IMR-90 (cell line): ENCODE measurements at regions not wholly inside any gene's neighbourhood (a gene's known extent, or its start where the extent isn't known, plus 50 kb on each side); places are given as distances from the start of the nearest gene placed in this dataset.

Source experiments
- ATAC-seq: fragments of 200-7000 bp; cut with Tn5 transposase; 2 replicates; pipeline ENCODE4 v1.9.1; 2020; ENCODE audit warnings: low read depth, mild to moderate bottlenecking, moderate library complexity
- BruUV-seq: library from RNA; stranded (reverse); fragments of 400-500 nt; replicated peaks from 2 replicates; lab custom pipeline; 2021; lab: Mats Ljungman, UMichigan
- CTCF ChIA-PET: fragments of 300-600 bp; formaldehyde crosslinking; extraction: SDS; loops from one replicate; lab custom pipeline; 2021; ENCODE audit warnings: antibody characterized with exemption; lab: Yijun Ruan, JAX
- POLR2A ChIA-PET: fragments of 300-600 bp; sonication (Branson Sonifier 250); formaldehyde crosslinking; loops from one replicate; lab custom pipeline; 2022; ENCODE audit warnings: antibody characterized with exemption; ENCODE audit not compliant: unreplicated experiment; lab: Charles Lee
- DNase-seq: peaks from one replicate; pipeline ENCODE4 v3.0.0; 2013
- H2AFZ ChIP-seq: replicated peaks from 2 replicates; pipeline ENCODE3; 2013; ENCODE audit warnings: low read length, mild to moderate bottlenecking; ENCODE audit not compliant: poor library complexity
- H2AK5ac ChIP-seq: 2 replicates; pipeline ENCODE4 v1.6.1; 2013; ENCODE audit warnings: low read depth, low read length, inconsistent platforms
- H2AK9ac ChIP-seq: replicated peaks from 2 replicates; pipeline ENCODE3; 2013; ENCODE audit warnings: mild to moderate bottlenecking, low read depth, low read length, moderate library complexity; ENCODE audit not compliant: poor library complexity
- H2BK120ac ChIP-seq: 2 replicates; pipeline ENCODE4 v1.6.1; 2013; ENCODE audit warnings: low read depth, low read length, inconsistent platforms
- H2BK15ac ChIP-seq: 3 replicates; pipeline ENCODE4 v1.6.1; 2013; ENCODE audit warnings: low read depth, low read length, inconsistent platforms
- H2BK20ac ChIP-seq: 2 replicates; pipeline ENCODE4 v1.6.1; 2013; ENCODE audit warnings: low read depth, mild to moderate bottlenecking, inconsistent platforms, low read length, moderate library complexity
- H2BK5ac ChIP-seq: 2 replicates; pipeline ENCODE4 v1.6.1; 2013; ENCODE audit warnings: mild to moderate bottlenecking, low read depth, low read length, inconsistent platforms; ENCODE audit not compliant: poor library complexity, severe bottlenecking
- H3K14ac ChIP-seq: replicated peaks from 2 replicates; pipeline ENCODE4 v1.6.1; 2013; ENCODE audit warnings: low read depth, low read length, inconsistent platforms
- H3K18ac ChIP-seq: 2 replicates; pipeline ENCODE4 v1.6.1; 2013; ENCODE audit warnings: low read depth, low read length, control low read depth
- H3K23ac ChIP-seq: 2 replicates; pipeline ENCODE4 v1.6.1; 2013; ENCODE audit warnings: low read depth, low read length, inconsistent platforms
- H3K27ac ChIP-seq: 2 replicates; pipeline ENCODE4 v1.5.1; 2013; ENCODE audit warnings: mild to moderate bottlenecking, control low read depth, low read length; ENCODE audit not compliant: insufficient read depth
- H3K27me3 ChIP-seq: 2 replicates; pipeline ENCODE4 v1.6.1; 2013; ENCODE audit warnings: low read length; ENCODE audit not compliant: control insufficient read depth, insufficient read depth
- H3K36me3 ChIP-seq: 2 replicates; pipeline ENCODE4 v1.6.1; 2013; ENCODE audit warnings: low read length, mixed read lengths; ENCODE audit not compliant: control insufficient read depth, insufficient read depth
- H3K4ac ChIP-seq: 2 replicates; pipeline ENCODE4 v1.6.1; 2013; ENCODE audit warnings: low read depth, low read length, inconsistent platforms
- H3K4me1 ChIP-seq: 2 replicates; pipeline ENCODE4 v1.6.1; 2013; ENCODE audit warnings: low read length, mixed read lengths; ENCODE audit not compliant: control insufficient read depth, insufficient read depth
- H3K4me2 ChIP-seq: 2 replicates; pipeline ENCODE4 v1.6.1; 2013; ENCODE audit warnings: low read depth, mild to moderate bottlenecking, control low read depth, low read length, moderate library complexity
- H3K4me3 ChIP-seq: 2 replicates; pipeline ENCODE4 v1.5.1; 2013; ENCODE audit warnings: low read depth, mild to moderate bottlenecking, control low read depth, low read length, moderate library complexity; ENCODE audit not compliant: insufficient read depth
- H3K56ac ChIP-seq: 2 replicates; pipeline ENCODE4 v1.6.1; 2013; ENCODE audit warnings: low read length, inconsistent platforms; ENCODE audit not compliant: insufficient read depth; ENCODE audit errors: extremely low read depth
- H3K79me1 ChIP-seq, 2 experiments: 2 replicates each; pipeline ENCODE4 v1.6.1; 2013; ENCODE audit warnings: low read length in 2 of 2, inconsistent platforms in 1 of 2, low read depth in 1 of 2
- H3K9ac ChIP-seq: 2 replicates; pipeline ENCODE4 v1.6.1; 2013; ENCODE audit warnings: low read depth, low read length, control low read depth
- H3K9me1 ChIP-seq: 2 replicates; pipeline ENCODE4 v1.6.1; 2013; ENCODE audit warnings: low read length, inconsistent platforms; ENCODE audit not compliant: insufficient read depth
- H3K9me3 ChIP-seq: 2 replicates; pipeline ENCODE4 v1.6.1; 2013; ENCODE audit warnings: low read length; ENCODE audit not compliant: control insufficient read depth, insufficient read depth
- H4K20me1 ChIP-seq: 2 replicates; pipeline ENCODE4 v1.6.1; 2013; ENCODE audit warnings: low read length, inconsistent platforms; ENCODE audit not compliant: insufficient read depth
- H4K5ac ChIP-seq: 2 replicates; pipeline ENCODE4 v1.6.1; 2013; ENCODE audit warnings: mild to moderate bottlenecking, low read depth, low read length, control low read depth
- H4K8ac ChIP-seq, 2 experiments: 2 replicates each; pipeline ENCODE4 v1.6.1; 2013; ENCODE audit warnings: low read depth in 2 of 2, low read length in 2 of 2, control low read depth in 1 of 2, inconsistent platforms in 1 of 2
- H4K91ac ChIP-seq: 2 replicates; pipeline ENCODE4 v1.6.1; 2013; ENCODE audit warnings: low read depth, low read length, inconsistent platforms; ENCODE audit not compliant: insufficient read depth
- CEBPB ChIP-seq: IDR thresholded peaks from 2 replicates; pipeline ENCODE4 v1.6.1; 2012; ENCODE audit warnings: low read depth, low read length, improper control_type of control experiment
- CHD1 ChIP-seq: IDR thresholded peaks from 2 replicates; pipeline ENCODE4 v1.6.1; 2012; ENCODE audit warnings: low read depth, low read length, improper control_type of control experiment
- FOS ChIP-seq: fragments of 150-350 bp; IDR thresholded peaks from 2 replicates; pipeline ENCODE4 v1.6.1; 2016; ENCODE audit warnings: low read depth, low read length
- MAZ ChIP-seq: IDR thresholded peaks from 2 replicates; pipeline ENCODE4 v1.6.1; 2012; ENCODE audit warnings: low read depth, mild to moderate bottlenecking, low read length, improper control_type of control experiment, moderate library complexity, borderline replicate concordance
- MXI1 ChIP-seq: IDR thresholded peaks from 2 replicates; pipeline ENCODE4 v1.6.1; 2012; ENCODE audit warnings: low read depth, mild to moderate bottlenecking, low read length, moderate library complexity, borderline replicate concordance
- NFE2L2 ChIP-seq: fragments of 150-350 bp; IDR thresholded peaks from 2 replicates; pipeline ENCODE4 v1.6.1; 2016; ENCODE audit warnings: low read depth, mild to moderate bottlenecking, low read length
- POLR2A ChIP-seq: IDR thresholded peaks from 2 replicates; pipeline ENCODE4 v1.6.1; 2012; ENCODE audit warnings: mild to moderate bottlenecking, low read depth, low read length
- RAD21 ChIP-seq: IDR thresholded peaks from 2 replicates; pipeline ENCODE4 v1.6.1; 2012; ENCODE audit warnings: low read length, improper control_type of control experiment
- SMC3 ChIP-seq: fragments of 150-350 bp; IDR thresholded peaks from 2 replicates; pipeline ENCODE4 v1.6.1; 2016; ENCODE audit warnings: low read depth, mild to moderate bottlenecking, antibody characterized with exemption, low read length, moderate library complexity
- WGBS, 2 experiments: methylation state at CpG; one replicate each; pipeline versions ENCODE4 v1.1.5 to v1.1.7; 2013; ENCODE audit warnings: missing lambda C conversion rate in 2 of 2; ENCODE audit not compliant: insufficient read length in 1 of 2; ENCODE audit errors: extremely low coverage in 2 of 2; 5-methylcytosine and 5-hydroxymethylcytosine counted together
- dilution Hi-C: fragments of 300-500 bp; cut with HindIII; formaldehyde crosslinking; loops from one replicate; pipeline ENCODE4 v1.14.3; 2018; ENCODE audit warnings: low sequenced_read_pairs; ENCODE audit not compliant: unreplicated experiment
- in situ Hi-C: fragments of 300-500 bp; cut with MboI; formaldehyde crosslinking; loops from 3 replicates; pipeline ENCODE4 v1.14.3; 2019; ENCODE audit warnings: low sequenced_read_pairs, inconsistent platforms, mixed read lengths
- intact Hi-C: fragments of 100-400 bp; cut with micrococcal nuclease; formaldehyde crosslinking; loops from 2 replicates; pipeline ENCODE4 v1.10.0; 2022
- TF ChIP-seq, protein P1 (sequence below): fragments of 150-350 bp; IDR thresholded peaks from 2 replicates; pipeline ENCODE4 v1.6.1; 2016; ENCODE audit warnings: low read depth, mild to moderate bottlenecking, low read length, moderate library complexity, borderline replicate concordance
- TF ChIP-seq, protein P2 (sequence below): conservative IDR thresholded peaks from 2 replicates; pipeline ENCODE4 v1.5.1; 2012; ENCODE audit warnings: mild to moderate bottlenecking, low read depth, low read length, improper control_type of control experiment

DNA sequence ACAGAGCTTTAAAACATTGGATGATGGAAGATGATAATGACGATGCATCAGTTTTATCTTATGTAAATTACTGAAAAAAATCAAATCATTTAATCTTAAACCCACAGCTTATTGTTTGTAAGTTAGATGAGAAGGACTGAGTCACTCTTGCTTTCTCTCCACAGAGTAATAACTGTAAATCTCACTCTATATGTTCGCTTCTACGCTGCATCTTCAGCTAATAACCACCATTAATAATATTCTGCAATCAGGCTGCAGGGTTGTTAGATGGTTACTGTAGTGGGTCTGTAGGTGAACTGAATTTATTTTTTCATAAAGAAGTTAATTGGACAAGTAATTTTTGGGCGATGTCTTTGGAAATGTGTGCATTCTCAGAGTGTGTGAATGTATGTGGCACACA lies 260.0 kb downstream of the FAT3 start:
- H3K4me3 ChIP-seq: no peak overlapping the region
- TF ChIP-seq RAD21: no peak
- no peak for TF ChIP-seq CHD1
- TF ChIP-seq MXI1: no peak
- no peak for TF ChIP-seq FOS
- TF ChIP-seq CEBPB: no peak
- TF ChIP-seq SMC3: no peak
- TF ChIP-seq MAZ: no peak
- no peak for TF ChIP-seq POLR2A
- TF ChIP-seq, protein P1, sequence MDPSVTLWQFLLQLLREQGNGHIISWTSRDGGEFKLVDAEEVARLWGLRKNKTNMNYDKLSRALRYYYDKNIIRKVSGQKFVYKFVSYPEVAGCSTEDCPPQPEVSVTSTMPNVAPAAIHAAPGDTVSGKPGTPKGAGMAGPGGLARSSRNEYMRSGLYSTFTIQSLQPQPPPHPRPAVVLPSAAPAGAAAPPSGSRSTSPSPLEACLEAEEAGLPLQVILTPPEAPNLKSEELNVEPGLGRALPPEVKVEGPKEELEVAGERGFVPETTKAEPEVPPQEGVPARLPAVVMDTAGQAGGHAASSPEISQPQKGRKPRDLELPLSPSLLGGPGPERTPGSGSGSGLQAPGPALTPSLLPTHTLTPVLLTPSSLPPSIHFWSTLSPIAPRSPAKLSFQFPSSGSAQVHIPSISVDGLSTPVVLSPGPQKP: no peak
- TF ChIP-seq, protein P2, sequence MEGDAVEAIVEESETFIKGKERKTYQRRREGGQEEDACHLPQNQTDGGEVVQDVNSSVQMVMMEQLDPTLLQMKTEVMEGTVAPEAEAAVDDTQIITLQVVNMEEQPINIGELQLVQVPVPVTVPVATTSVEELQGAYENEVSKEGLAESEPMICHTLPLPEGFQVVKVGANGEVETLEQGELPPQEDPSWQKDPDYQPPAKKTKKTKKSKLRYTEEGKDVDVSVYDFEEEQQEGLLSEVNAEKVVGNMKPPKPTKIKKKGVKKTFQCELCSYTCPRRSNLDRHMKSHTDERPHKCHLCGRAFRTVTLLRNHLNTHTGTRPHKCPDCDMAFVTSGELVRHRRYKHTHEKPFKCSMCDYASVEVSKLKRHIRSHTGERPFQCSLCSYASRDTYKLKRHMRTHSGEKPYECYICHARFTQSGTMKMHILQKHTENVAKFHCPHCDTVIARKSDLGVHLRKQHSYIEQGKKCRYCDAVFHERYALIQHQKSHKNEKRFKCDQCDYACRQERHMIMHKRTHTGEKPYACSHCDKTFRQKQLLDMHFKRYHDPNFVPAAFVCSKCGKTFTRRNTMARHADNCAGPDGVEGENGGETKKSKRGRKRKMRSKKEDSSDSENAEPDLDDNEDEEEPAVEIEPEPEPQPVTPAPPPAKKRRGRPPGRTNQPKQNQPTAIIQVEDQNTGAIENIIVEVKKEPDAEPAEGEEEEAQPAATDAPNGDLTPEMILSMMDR: no peak
- no peak for TF ChIP-seq NFE2L2
- no peak overlapping the region for H3K9ac ChIP-seq
- H3K18ac ChIP-seq: no peak overlapping the region
- H2AK5ac ChIP-seq: no peak overlapping the region
- ChIA-PET CTCF (no interaction called here), POLR2A (no interaction called here)
- H3K23ac ChIP-seq: no peak overlapping the region
- no peaks in the 10 kb centered on the region for H3K4me1 ChIP-seq
- ATAC-seq: no peak
- no peak overlapping the region for H3K4ac ChIP-seq
- H2BK120ac ChIP-seq: no peak overlapping the region
- DNase-seq: no peak
- no peaks in the 10 kb centered on the region for H3K9me3 ChIP-seq
- dilution Hi-C loops: no loop called here
- H2BK15ac ChIP-seq: no peak overlapping the region
- intact Hi-C loops: no loop called here
- H4K91ac ChIP-seq: no peak overlapping the region
- no peak overlapping the region for H3K27ac ChIP-seq
- WGBS, 2 experiments: no CpG with 5 or more reads among the region's 4 CpGs
- H3K36me3 ChIP-seq: no peaks in the 10 kb centered on the region
- no peaks in the 10 kb centered on the region for H3K27me3 ChIP-seq
- H4K8ac ChIP-seq: no peak overlapping the region
- no peak overlapping the region for H2AK9ac ChIP-seq
- H2AFZ ChIP-seq: no peak overlapping the region
- H2BK5ac ChIP-seq: no peak overlapping the region
- no peak overlapping the region for H4K5ac ChIP-seq
- no peak overlapping the region for H2BK20ac ChIP-seq
- no peak overlapping the region for H3K14ac ChIP-seq
- H3K4me2 ChIP-seq: no peak overlapping the region
- no peaks in the 10 kb centered on the region for H3K9me1 ChIP-seq
- no peak overlapping the region for H3K56ac ChIP-seq
- in situ Hi-C loops: no loop called here
- BruUV-seq: no TSS peak
- H3K79me1 ChIP-seq: no peaks in the 10 kb centered on the region
- no peaks in the 10 kb centered on the region for H4K20me1 ChIP-seq
